ENCODE measurements at regions not wholly inside any gene's neighbourhood (a gene's known extent, or its start where the extent isn't known, plus 50 kb on each side); places are given as distances from the start of the nearest gene placed in this dataset.

DNA sequence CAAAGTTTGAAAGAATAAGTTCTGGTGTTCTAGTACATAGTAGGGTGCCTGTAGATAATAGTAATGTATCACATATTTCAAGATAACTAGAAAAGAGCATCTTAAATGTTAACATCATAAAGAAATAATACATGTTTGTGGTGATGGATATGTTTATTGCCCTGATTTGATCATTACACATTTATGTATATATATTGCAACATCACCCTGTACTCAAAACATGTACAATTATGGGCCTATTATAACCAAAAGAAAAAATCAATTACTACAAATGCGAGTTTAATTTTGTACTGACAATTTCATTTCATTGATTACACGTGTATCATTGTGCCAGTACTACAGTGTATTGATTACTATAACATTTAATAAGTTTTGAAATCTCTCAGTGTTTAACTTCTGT is 609.2 kb upstream of the BRINP3 start:
- TF ChIP-seq HDGF (IDR thresholded peaks at IDR 0.05; ENCODE audit: borderline replicate concordance) = no peak
- no peak for TF ChIP-seq NFRKB (IDR thresholded peaks at IDR 0.05)
- TF ChIP-seq FOXA1 (IDR thresholded peaks at IDR 0.05) = no peak
- no peak for TF ChIP-seq LEF1 (IDR thresholded peaks at IDR 0.05; ENCODE audit: borderline replicate concordance)
- TF ChIP-seq SP1 (IDR thresholded peaks at IDR 0.05) = no peak
- no peak for DNase-seq (ENCODE audit: extremely low spot score)
- CTCF ChIA-PET = no interaction called here
- POLR2A ChIA-PET = no interaction called here

DNA sequence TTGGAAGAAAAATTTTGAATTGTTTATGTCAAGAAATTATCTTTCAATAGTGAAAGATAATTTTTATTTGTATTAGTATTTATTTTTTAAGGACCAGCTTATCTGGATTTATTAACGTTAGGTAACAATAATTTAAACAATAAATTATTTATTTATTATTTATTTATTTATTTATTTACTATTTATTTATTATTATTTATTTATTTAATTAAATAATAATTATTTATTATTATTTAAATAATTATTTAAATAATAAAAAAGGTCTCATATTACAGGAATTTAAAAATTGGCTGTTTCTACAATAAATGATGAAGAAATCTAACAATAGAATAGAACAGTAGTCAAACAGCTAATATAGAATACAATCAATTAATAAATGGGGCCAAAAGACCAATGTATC is 618.7 kb upstream of the BRINP3 start:
- CTCF ChIA-PET = no interaction called here
- POLR2A ChIA-PET = no interaction called here
- TF ChIP-seq NFRKB (IDR thresholded peaks at IDR 0.05) = no peak
- TF ChIP-seq HDGF (IDR thresholded peaks at IDR 0.05; ENCODE audit: borderline replicate concordance) = no peak
- no peak for TF ChIP-seq FOXK2 (IDR thresholded peaks at IDR 0.05)
- no peak for TF ChIP-seq BHLHE40 (IDR thresholded peaks at IDR 0.05; ENCODE audit: borderline replicate concordance)
- TF ChIP-seq TARDBP (IDR thresholded peaks at IDR 0.05) = no peak
- TF ChIP-seq, protein P1, sequence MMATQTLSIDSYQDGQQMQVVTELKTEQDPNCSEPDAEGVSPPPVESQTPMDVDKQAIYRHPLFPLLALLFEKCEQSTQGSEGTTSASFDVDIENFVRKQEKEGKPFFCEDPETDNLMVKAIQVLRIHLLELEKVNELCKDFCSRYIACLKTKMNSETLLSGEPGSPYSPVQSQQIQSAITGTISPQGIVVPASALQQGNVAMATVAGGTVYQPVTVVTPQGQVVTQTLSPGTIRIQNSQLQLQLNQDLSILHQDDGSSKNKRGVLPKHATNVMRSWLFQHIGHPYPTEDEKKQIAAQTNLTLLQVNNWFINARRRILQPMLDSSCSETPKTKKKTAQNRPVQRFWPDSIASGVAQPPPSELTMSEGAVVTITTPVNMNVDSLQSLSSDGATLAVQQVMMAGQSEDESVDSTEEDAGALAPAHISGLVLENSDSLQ (IDR thresholded peaks at IDR 0.05) = no peak
- TF ChIP-seq ZNF384 (IDR thresholded peaks at IDR 0.05) = no peak
- no peak for TF ChIP-seq SUZ12 (IDR thresholded peaks at IDR 0.05)
- TF ChIP-seq ARNT (IDR thresholded peaks at IDR 0.05) = no peak
- TF ChIP-seq FOXM1 (IDR thresholded peaks at IDR 0.05; ENCODE audit: borderline replicate concordance) = no peak
- TF ChIP-seq CTBP1 (IDR thresholded peaks at IDR 0.05; ENCODE audit: borderline replicate concordance) = no peak
- TF ChIP-seq L3MBTL2 (conservative IDR thresholded peaks at IDR 0.05) = no peak
- TF ChIP-seq FOXA1 (IDR thresholded peaks at IDR 0.05) = no peak
- no peak for TF ChIP-seq ELF4 (IDR thresholded peaks at IDR 0.05)
- TF ChIP-seq LEF1 (IDR thresholded peaks at IDR 0.05; ENCODE audit: borderline replicate concordance) = no peak
- TF ChIP-seq SP1 (IDR thresholded peaks at IDR 0.05) = no peak
- no peak for DNase-seq (ENCODE audit: extremely low spot score)

DNA sequence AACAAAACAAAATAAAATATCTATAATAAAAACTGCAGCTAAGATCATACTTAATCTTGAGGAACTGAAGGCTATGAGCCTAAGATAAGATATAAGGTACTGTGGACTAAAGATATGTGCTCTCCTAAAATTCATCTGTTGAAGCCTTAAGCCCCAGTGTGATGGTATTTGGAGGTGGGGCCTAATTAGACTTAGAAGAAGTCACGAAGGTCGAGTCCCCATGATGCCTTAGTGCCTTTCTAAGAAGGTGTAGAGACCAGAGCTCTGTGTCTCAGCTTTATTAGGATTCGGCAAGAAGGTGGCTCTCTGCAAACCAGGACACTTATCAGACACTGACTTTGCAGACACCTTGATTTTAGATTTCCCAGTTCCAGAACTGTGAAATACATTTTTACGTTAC is 622.0 kb upstream of the BRINP3 start:
- POLR2A ChIA-PET = no interaction called here

DNA sequence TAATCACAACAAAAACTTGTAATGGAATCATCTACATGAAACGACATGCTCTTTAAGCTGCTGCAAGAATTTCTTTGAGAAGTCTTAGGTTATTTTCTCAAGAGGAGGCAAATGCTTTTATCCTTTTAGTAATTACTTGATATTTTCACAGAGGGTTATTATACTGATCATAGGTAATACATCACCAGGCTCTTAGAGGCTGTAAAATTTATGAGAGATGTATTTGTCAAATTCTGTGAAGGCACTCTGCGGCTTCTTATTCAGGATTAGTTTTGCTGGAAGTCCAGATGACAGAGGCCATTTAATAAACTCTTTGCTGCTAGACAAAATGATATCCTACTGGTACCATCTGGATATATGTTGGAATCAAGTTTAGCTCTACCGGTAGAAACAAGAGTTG is 624.3 kb upstream of the BRINP3 start:
- DNase-seq (ENCODE audit: extremely low spot score) = no peak
- TF ChIP-seq ARNT (IDR thresholded peaks at IDR 0.05) = no peak
- TF ChIP-seq LEF1 (IDR thresholded peaks at IDR 0.05; ENCODE audit: borderline replicate concordance) = no peak
- no peak for TF ChIP-seq NFRKB (IDR thresholded peaks at IDR 0.05)
- TF ChIP-seq SUZ12 (IDR thresholded peaks at IDR 0.05) = no peak
- TF ChIP-seq BHLHE40 (IDR thresholded peaks at IDR 0.05; ENCODE audit: borderline replicate concordance) = no peak
- no peak for TF ChIP-seq L3MBTL2 (conservative IDR thresholded peaks at IDR 0.05)
- no peak for TF ChIP-seq ELF4 (IDR thresholded peaks at IDR 0.05)
- TF ChIP-seq FOXA1 (IDR thresholded peaks at IDR 0.05) = no peak
- TF ChIP-seq FOXK2 (IDR thresholded peaks at IDR 0.05) = no peak
- TF ChIP-seq TARDBP (IDR thresholded peaks at IDR 0.05) = no peak
- no peak for TF ChIP-seq FOXM1 (IDR thresholded peaks at IDR 0.05; ENCODE audit: borderline replicate concordance)
- TF ChIP-seq CTBP1 (IDR thresholded peaks at IDR 0.05; ENCODE audit: borderline replicate concordance) = no peak
- TF ChIP-seq, protein P1 (IDR thresholded peaks at IDR 0.05) = no peak
- TF ChIP-seq ZNF384 (IDR thresholded peaks at IDR 0.05) = no peak
- TF ChIP-seq HDGF (IDR thresholded peaks at IDR 0.05; ENCODE audit: borderline replicate concordance) = no peak
- no peak for TF ChIP-seq SP1 (IDR thresholded peaks at IDR 0.05)
- CTCF ChIA-PET = no interaction called here
- POLR2A ChIA-PET = no interaction called here

More for the DNA sequence above, 622.0 kb upstream of the BRINP3 start:
- DNase-seq (ENCODE audit: extremely low spot score) = no peak
- TF ChIP-seq CTBP1 (IDR thresholded peaks at IDR 0.05; ENCODE audit: borderline replicate concordance) (no peak), HDGF (IDR thresholded peaks at IDR 0.05; ENCODE audit: borderline replicate concordance) (no peak), FOXK2 (IDR thresholded peaks at IDR 0.05) (no peak)
- CTCF ChIA-PET = no interaction called here

DNA sequence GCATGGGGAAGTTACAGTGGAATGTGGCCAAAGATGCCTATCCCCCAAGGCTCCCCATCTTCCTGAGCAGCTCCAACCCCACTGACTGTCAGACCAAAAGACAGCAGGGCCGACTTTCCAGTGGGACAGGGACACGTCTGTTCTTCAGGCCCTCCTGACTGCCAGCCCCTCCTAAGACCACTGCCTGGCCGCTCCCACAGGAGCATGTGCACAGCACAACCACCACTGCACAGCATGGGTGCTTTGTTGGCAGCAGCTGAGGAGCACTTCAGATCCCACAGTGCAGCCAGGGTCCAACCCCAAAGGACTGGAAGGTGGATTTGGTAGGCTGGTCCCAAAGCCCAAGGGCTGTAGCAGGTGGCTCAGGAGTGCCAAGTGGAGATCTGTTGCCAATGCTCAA is 648.3 kb upstream of the BRINP3 start:
- CTCF ChIA-PET = no interaction called here
- TF ChIP-seq LEF1 (IDR thresholded peaks at IDR 0.05; ENCODE audit: borderline replicate concordance) = no peak
- TF ChIP-seq FOXA1 (IDR thresholded peaks at IDR 0.05) = no peak
- no peak for TF ChIP-seq SP1 (IDR thresholded peaks at IDR 0.05)
- TF ChIP-seq, protein P1 (IDR thresholded peaks at IDR 0.05) = no peak
- TF ChIP-seq BHLHE40 (IDR thresholded peaks at IDR 0.05; ENCODE audit: borderline replicate concordance) = no peak
- no peak for TF ChIP-seq FOXM1 (IDR thresholded peaks at IDR 0.05; ENCODE audit: borderline replicate concordance)
- TF ChIP-seq CTBP1 (IDR thresholded peaks at IDR 0.05; ENCODE audit: borderline replicate concordance) = no peak
- no peak for TF ChIP-seq L3MBTL2 (conservative IDR thresholded peaks at IDR 0.05)
- no peak for TF ChIP-seq ARNT (IDR thresholded peaks at IDR 0.05)
- TF ChIP-seq NFRKB (IDR thresholded peaks at IDR 0.05) = no peak
- TF ChIP-seq SUZ12 (IDR thresholded peaks at IDR 0.05) = no peak
- TF ChIP-seq HDGF (IDR thresholded peaks at IDR 0.05; ENCODE audit: borderline replicate concordance) = no peak
- no peak for TF ChIP-seq ZNF384 (IDR thresholded peaks at IDR 0.05)
- TF ChIP-seq TARDBP (IDR thresholded peaks at IDR 0.05) = no peak
- no peak for TF ChIP-seq FOXK2 (IDR thresholded peaks at IDR 0.05)
- no peak for TF ChIP-seq ELF4 (IDR thresholded peaks at IDR 0.05)
- POLR2A ChIA-PET = no interaction called here
- DNase-seq (ENCODE audit: extremely low spot score) = no peak

DNA sequence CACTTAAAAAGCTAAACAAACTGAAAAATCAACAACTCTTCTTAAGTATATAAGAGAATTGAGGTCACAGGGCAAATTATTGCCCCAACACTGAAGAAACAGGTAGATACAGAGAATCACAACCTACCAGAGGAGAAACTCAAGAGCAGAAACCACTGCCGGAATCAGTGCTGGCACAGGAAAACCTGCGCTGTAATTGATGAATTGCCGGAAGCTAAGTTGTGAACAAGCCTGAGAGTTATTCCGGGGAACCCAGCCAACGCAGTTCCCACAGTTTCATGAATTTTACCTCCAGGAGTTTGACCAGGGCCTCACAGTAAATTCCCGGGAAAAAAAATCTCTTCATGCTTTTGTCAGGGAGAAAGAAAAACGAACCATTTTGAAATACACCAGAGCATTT is 657.1 kb upstream of the BRINP3 start:
- no peak for DNase-seq (ENCODE audit: extremely low spot score)
- ChIA-PET POLR2A (no interaction called here), CTCF (no interaction called here)
- TF ChIP-seq ARNT (IDR thresholded peaks at IDR 0.05) (no peak), SUZ12 (IDR thresholded peaks at IDR 0.05) (no peak), SP1 (IDR thresholded peaks at IDR 0.05) (no peak), FOXK2 (IDR thresholded peaks at IDR 0.05) (no peak), BHLHE40 (IDR thresholded peaks at IDR 0.05; ENCODE audit: borderline replicate concordance) (no peak), FOXA1 (IDR thresholded peaks at IDR 0.05) (no peak), NFRKB (IDR thresholded peaks at IDR 0.05) (no peak), L3MBTL2 (conservative IDR thresholded peaks at IDR 0.05) (no peak), ZNF384 (IDR thresholded peaks at IDR 0.05) (no peak), CTBP1 (IDR thresholded peaks at IDR 0.05; ENCODE audit: borderline replicate concordance) (no peak), LEF1 (IDR thresholded peaks at IDR 0.05; ENCODE audit: borderline replicate concordance) (no peak), TARDBP (IDR thresholded peaks at IDR 0.05) (no peak), ELF4 (IDR thresholded peaks at IDR 0.05) (no peak), FOXM1 (IDR thresholded peaks at IDR 0.05; ENCODE audit: borderline replicate concordance) (no peak), HDGF (IDR thresholded peaks at IDR 0.05; ENCODE audit: borderline replicate concordance) (no peak)
- TF ChIP-seq, protein P1 (IDR thresholded peaks at IDR 0.05) = no peak
